ENCODE measurements at regions not wholly inside any gene's neighbourhood (a gene's known extent, or its start where the extent isn't known, plus 50 kb on each side); places are given as distances from the start of the nearest gene placed in this dataset.
A peak's percentile ranks its signal among the peaks of the same experiment; 100 is the strongest.

- Histone ChIP-seq H3K9ac (ENCODE audit: insufficient read depth, low read depth, low read length) (no peak overlapping the region), H3K27me3 (ENCODE audit: control insufficient read depth in 1 of 2, insufficient read depth in 2 of 2, low read length in 2 of 2) (no peaks in the 10 kb centered on the region; a peak in 1 of 5 replicates), H3K4me1 (ENCODE audit: insufficient read depth, low read length) (peaks cover 30% of the 10 kb centered on the region), H3K4me3 (replicated peaks in 1 of 3; ENCODE audit: insufficient read depth in 1 of 3, low read depth in 2 of 3, low read length in 3 of 3) (no peak overlapping the region), H3K79me2 (ENCODE audit: insufficient read depth, low read length) (peaks cover 43% of the 10 kb centered on the region), H3K36me3 (replicated peaks in 1 of 2; ENCODE audit: control insufficient read depth in 1 of 2, insufficient read depth in 2 of 2, low read length in 2 of 2) (no peaks in the 10 kb centered on the region), H3K9me3 (ENCODE audit: low read length) (no peaks in the 10 kb centered on the region), H2AFZ (ENCODE audit: low read length) (no peak overlapping the region), H3K27ac (ENCODE audit: extremely low read length, insufficient read depth, low read length) (no peak overlapping the region), H3K4me2 (ENCODE audit: low read depth, low read length) (no peak overlapping the region), H4K20me1 (ENCODE audit: insufficient read depth, low read length) (0 out of 2 replicates have a peak, but pooled peaks cover 2% of the 10 kb centered on the region)
- in situ Hi-C loops (cut with HindIII; ENCODE audit: extremely low pct_ligation_motif_present, low pct_unique_long_range_greater_than_20kb) (no loop called here), intact Hi-C loops (cut with micrococcal nuclease; ENCODE audit: unreplicated experiment) (no loop called here)
- TF ChIP-seq ZNF10 (CRISPR knock-in tag; IDR thresholded peaks at IDR 0.05; ENCODE audit: borderline replicate concordance, low read depth) = no peak
- FAIRE-seq = no peak
- no peak for DNase-seq (ENCODE audit: low spot score)
- no peak for ATAC-seq
- POLR2A ChIA-PET = no interaction called here
- CTCF ChIA-PET (ENCODE audit: low intra/inter-chr PET ratio, low total read pairs) = no interaction called here
- WGBS (ENCODE audit: low lambda C conversion rate) = 96% methylated on average over 1 of the region's 1 CpG
- BruUV-seq (replicated peaks) = no TSS peak
Observed at GRCh38 chr13:64071352-64071751, 2655.7 kb upstream of the PCDH20 start.

- WGBS (ENCODE audit: low lambda C conversion rate) = 84% methylated on average over 1 of the region's 1 CpG
- H3K27me3 ChIP-seq (ENCODE audit: control insufficient read depth in 1 of 2, insufficient read depth in 2 of 2, low read length in 2 of 2) = no peaks in the 10 kb centered on the region; a peak in 1 of 5 replicates
- no peaks in the 10 kb centered on the region for H3K9me3 ChIP-seq (ENCODE audit: low read length)
- intact Hi-C loops (cut with micrococcal nuclease; ENCODE audit: unreplicated experiment) = no loop called here
- CTCF ChIA-PET (ENCODE audit: low intra/inter-chr PET ratio, low total read pairs) = no interaction called here
- in situ Hi-C loops (cut with HindIII; ENCODE audit: extremely low pct_ligation_motif_present, low pct_unique_long_range_greater_than_20kb) = no loop called here
- BruUV-seq (replicated peaks) = no TSS peak
- H3K4me2 ChIP-seq (ENCODE audit: low read depth, low read length) = 0 out of 2 replicates have a peak overlapping the region, but pooled peaks have one; percentile 12
- FAIRE-seq (no peak), ATAC-seq (peak; percentile 57; the same call in 1 of the 3 replicates), DNase-seq (ENCODE audit: low spot score) (peak; percentile 8)
- H4K20me1 ChIP-seq (ENCODE audit: insufficient read depth, low read length) = 0 out of 2 replicates have a peak, but pooled peaks cover 2% of the 10 kb centered on the region
- no peak overlapping the region for H3K27ac ChIP-seq (ENCODE audit: extremely low read length, insufficient read depth, low read length)
- H2AFZ ChIP-seq (ENCODE audit: low read length) = no peak overlapping the region
- H3K4me3 ChIP-seq (replicated peaks in 1 of 3; ENCODE audit: insufficient read depth in 1 of 3, low read depth in 2 of 3, low read length in 3 of 3) = no peak overlapping the region
- no peaks in the 10 kb centered on the region for H3K36me3 ChIP-seq (replicated peaks in 1 of 2; ENCODE audit: control insufficient read depth in 1 of 2, insufficient read depth in 2 of 2, low read length in 2 of 2)
- peaks cover 28% of the 10 kb centered on the region for H3K4me1 ChIP-seq (ENCODE audit: insufficient read depth, low read length)
- H3K9ac ChIP-seq (ENCODE audit: insufficient read depth, low read depth, low read length) = no peak overlapping the region
- peaks cover 36% of the 10 kb centered on the region for H3K79me2 ChIP-seq (ENCODE audit: insufficient read depth, low read length)
- POLR2A ChIA-PET = no interaction called here
- TF ChIP-seq GABPA (IDR thresholded peaks at IDR 0.05; ENCODE audit: low read depth, low read length) (no peak), GABPA (CRISPR knock-in tag; IDR thresholded peaks at IDR 0.05; ENCODE audit: low read depth) (0 out of 2 replicates have a peak, but pooled peaks have one; percentile 18), AKNA (CRISPR knock-in tag; IDR thresholded peaks at IDR 0.05; ENCODE audit: borderline replicate concordance) (no peak), FOXA3 (CRISPR knock-in tag; IDR thresholded peaks at IDR 0.05) (peak; percentile 71), ZNF772 (CRISPR knock-in tag; IDR thresholded peaks at IDR 0.05) (no peak), ZNF546 (CRISPR knock-in tag; conservative IDR thresholded peaks at IDR 0.05) (no peak), BCL6 (CRISPR knock-in tag; IDR thresholded peaks at IDR 0.05) (peak; percentile 80), MXI1 (IDR thresholded peaks at IDR 0.05; ENCODE audit: borderline replicate concordance, low read depth, low read length) (peak; percentile 40; the same call in 1 of the 3 replicates), ZNF383 (CRISPR knock-in tag; IDR thresholded peaks at IDR 0.05; ENCODE audit: borderline replicate concordance) (no peak), ARID5B (CRISPR knock-in tag; IDR thresholded peaks at IDR 0.05) (peak; percentile 37; the same call in 1 of the 2 replicates)
Observed at GRCh38 chr13:64069892-64070291, 2654.2 kb upstream of the PCDH20 start.
